GM18520 (cell line): ENCODE measurements at regions not wholly inside any gene's neighbourhood (a gene's known extent, or its start where the extent isn't known, plus 50 kb on each side); places are given as distances from the start of the nearest gene placed in this dataset.

Experiments used
- ATAC-seq: cut with Tn5 transposase; IDR thresholded peaks from one replicate; pipeline ENCODE4 v1.9.1; 2021; ENCODE audit not compliant: unreplicated experiment

GRCh38 chr12:41936333-41936732 lies 208.3 kb downstream of the GXYLT1 start:
- no peak for ATAC-seq

GRCh38 chr12:41935911-41936310 lies 208.8 kb downstream of the GXYLT1 start:
- no peak for ATAC-seq

- no peak for ATAC-seq
Observed at GRCh38 chr12:41932470-41932991, 212.1 kb downstream of the GXYLT1 start.

- no peak for ATAC-seq
Observed at GRCh38 chr12:41930866-41931437, 213.7 kb downstream of the GXYLT1 start.

GRCh38 chr12:41924111-41924510 lies 220.6 kb downstream of the GXYLT1 start:
- ATAC-seq, result no peak

GRCh38 chr12:41923351-41923750 lies 221.3 kb downstream of the GXYLT1 start:
- ATAC-seq, result no peak

GRCh38 chr12:41920355-41920754 lies 224.3 kb downstream of the GXYLT1 start:
- ATAC-seq, result no peak

- no peak for ATAC-seq
Observed at GRCh38 chr12:41919526-41920261, 225.0 kb downstream of the GXYLT1 start.

- ATAC-seq, result no peak
Observed at GRCh38 chr12:41919048-41919447, 225.6 kb downstream of the GXYLT1 start.

GRCh38 chr12:41917938-41918341 lies 226.7 kb downstream of the GXYLT1 start:
- no peak for ATAC-seq

- ATAC-seq, result no peak
Observed at GRCh38 chr12:41917181-41917580, 227.5 kb downstream of the GXYLT1 start.

- ATAC-seq, result no peak
Observed at GRCh38 chr12:41910578-41911320, 233.9 kb downstream of the GXYLT1 start.

GRCh38 chr12:41908206-41908605 lies 236.5 kb downstream of the GXYLT1 start:
- no peak for ATAC-seq

- ATAC-seq, result no peak
Observed at GRCh38 chr12:41907550-41907949, 237.1 kb downstream of the GXYLT1 start.

GRCh38 chr12:41907021-41907420 lies 237.7 kb downstream of the GXYLT1 start:
- ATAC-seq, result no peak

- no peak for ATAC-seq
Observed at GRCh38 chr12:41905759-41906297, 238.8 kb downstream of the GXYLT1 start.

GRCh38 chr12:41905073-41905758 lies 239.5 kb downstream of the GXYLT1 start:
- no peak for ATAC-seq

- ATAC-seq, result no peak
Observed at GRCh38 chr12:41904041-41904440, 240.6 kb downstream of the GXYLT1 start.

- ATAC-seq, result no peak
Observed at GRCh38 chr12:41903014-41903708, 241.5 kb downstream of the GXYLT1 start.

GRCh38 chr12:41899577-41899976 lies 245.1 kb downstream of the GXYLT1 start:
- ATAC-seq, result no peak
